PC-9 (cell line): ENCODE measurements at regions not wholly inside any gene's neighbourhood (a gene's known extent, or its start where the extent isn't known, plus 50 kb on each side); places are given as distances from the start of the nearest gene placed in this dataset.
"Not testable (repeated sequence)": the region's sequence is repeated elsewhere in the genome, so short reads cannot be mapped to it uniquely, and the experiment has no call there.

Experiments used
- CTCF ChIP-seq: fragments of 200-600 bp; sonication (generic); conservative IDR thresholded peaks from 2 replicates; pipeline ENCODE4 v1.6.1; 2017; ENCODE audit warnings: mixed run types, antibody characterized with exemption, mild to moderate bottlenecking, moderate library complexity
- EZH2 ChIP-seq: fragments of 200-600 bp; sonication (generic); IDR thresholded peaks from 2 replicates; pipeline ENCODE4 v1.8.0; 2017; ENCODE audit warnings: antibody characterized with exemption, low read depth

GRCh38 chr13:54440853-54441400 lies 1412.3 kb downstream of the OLFM4 start:
- TF ChIP-seq CTCF, EZH2: not testable (repeated sequence)
